Panc1 (cell line): ENCODE measurements at regions not wholly inside any gene's neighbourhood (a gene's known extent, or its start where the extent isn't known, plus 50 kb on each side); places are given as distances from the start of the nearest gene placed in this dataset.

Source experiments
- ATAC-seq: fragments of 200-7000 bp; cut with Tn5 transposase; 2 replicates; pipeline ENCODE4 v1.9.1; 2020; ENCODE audit warnings: mild to moderate bottlenecking, moderate library complexity
- BruUV-seq: library from RNA; stranded (reverse); fragments of 400-500 nt; replicated peaks from 2 replicates; lab custom pipeline; 2021; lab: Mats Ljungman, UMichigan
- CTCF ChIA-PET: fragments of 300-600 bp; sonication (Branson Sonifier 250); formaldehyde crosslinking; loops from one replicate; lab custom pipeline; 2022; ENCODE audit warnings: antibody characterized with exemption; lab: Charles Lee
- POLR2A ChIA-PET: fragments of 300-600 bp; sonication (Branson Sonifier 250); formaldehyde crosslinking; loops from one replicate; lab custom pipeline; 2022; ENCODE audit warnings: antibody characterized with exemption; lab: Charles Lee
- DNase-seq: peaks from one replicate; pipeline ENCODE4 v3.0.0-alpha.2; 2010; ENCODE audit warnings: low read depth, low spot score
- H3K27ac ChIP-seq: 2 replicates; pipeline ENCODE4 v1.5.1; 2011; ENCODE audit warnings: mild to moderate bottlenecking, low read length, inconsistent platforms
- H3K27me3 ChIP-seq: fragments of 200-500 bp; sonication (Bioruptor generic); 2 replicates; pipeline ENCODE4 v1.6.0; 2014; ENCODE audit warnings: low read length, inconsistent platforms; ENCODE audit not compliant: control insufficient read depth, insufficient read depth
- H3K36me3 ChIP-seq: fragments of 200-500 bp; sonication (Bioruptor generic); 2 replicates; pipeline ENCODE4 v1.5.1; 2014; ENCODE audit warnings: inconsistent platforms, mild to moderate bottlenecking, low read length, moderate library complexity; ENCODE audit not compliant: control insufficient read depth, insufficient read depth
- H3K4me1 ChIP-seq: 2 replicates; pipeline ENCODE4 v1.5.1; 2011; ENCODE audit warnings: inconsistent platforms, mild to moderate bottlenecking, low read length, moderate library complexity; ENCODE audit not compliant: control insufficient read depth, insufficient read depth
- H3K4me3 ChIP-seq, 2 experiments: 2 replicates each; pipeline ENCODE4 v1.5.1; 2011 to 2012; ENCODE audit warnings: low read depth in 2 of 2, low read length in 2 of 2, mild to moderate bottlenecking in 2 of 2, inconsistent platforms in 1 of 2, moderate library complexity in 1 of 2
- H3K9me3 ChIP-seq: fragments of 200-500 bp; sonication (Bioruptor generic); 2 replicates; pipeline ENCODE4 v1.5.1; 2014; ENCODE audit warnings: low read depth, mild to moderate bottlenecking, inconsistent platforms, low read length, moderate library complexity; ENCODE audit not compliant: control insufficient read depth, insufficient read depth
- POLR2AphosphoS5 ChIP-seq: IDR thresholded peaks from 2 replicates; pipeline ENCODE4 v1.6.1; 2012; ENCODE audit warnings: mild to moderate bottlenecking, low read depth, low read length, moderate library complexity
- SIN3A ChIP-seq: IDR thresholded peaks from 2 replicates; pipeline ENCODE4 v1.6.1; 2012; ENCODE audit warnings: low read depth, mild to moderate bottlenecking, low read length, moderate library complexity, borderline replicate concordance; ENCODE audit not compliant: insufficient read depth
- TCF7L2 ChIP-seq: IDR thresholded peaks from 2 replicates; pipeline ENCODE4 v1.6.1; 2011; ENCODE audit warnings: mild to moderate bottlenecking, low read depth, low read length, inconsistent platforms
- in situ Hi-C: cut with HindIII; loops from 2 replicates; pipeline ENCODE4 v1.10.0; 2016; ENCODE audit warnings: low sequenced_read_pairs, low pct_unique_long_range_greater_than_20kb
- intact Hi-C: fragments of 100-400 bp; cut with micrococcal nuclease; formaldehyde crosslinking; loops from one replicate; pipeline ENCODE4 v1.10.0; 2022; ENCODE audit not compliant: unreplicated experiment
- TF ChIP-seq, protein P1 (sequence below): fragments of 450-650 bp; IDR thresholded peaks from 2 replicates; pipeline ENCODE4 v1.5.1; 2017; ENCODE audit warnings: mild to moderate bottlenecking
- TF ChIP-seq, protein P2 (sequence below), 2 experiments: IDR thresholded peaks; 2 replicates each; pipeline ENCODE4 v1.6.1; 2011 to 2012; ENCODE audit warnings: low read depth in 2 of 2, control low read depth in 1 of 2, low read length in 1 of 2, mild to moderate bottlenecking in 1 of 2, moderate library complexity in 1 of 2; ENCODE audit not compliant: insufficient read depth in 1 of 2

DNA sequence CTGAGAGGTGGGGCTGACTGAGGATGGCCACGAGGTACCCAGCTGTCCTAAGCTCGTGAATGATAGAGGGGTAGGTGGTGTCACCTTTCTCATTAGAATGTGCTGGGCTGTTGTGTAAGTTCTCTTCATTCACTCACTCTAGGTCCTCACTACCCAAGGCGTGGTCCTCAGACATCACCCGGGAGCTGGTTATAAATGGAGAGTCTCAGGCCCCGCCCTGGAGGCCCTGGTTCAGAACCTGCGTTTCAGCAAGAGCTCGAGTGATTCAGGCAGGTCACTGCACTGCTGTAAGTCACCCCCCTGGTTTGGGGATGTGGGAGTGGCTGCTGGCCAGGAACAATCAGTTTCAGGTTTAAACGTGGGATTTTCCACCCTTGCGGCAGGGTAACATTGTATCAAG is 139.8 kb downstream of the FOXL1 start:
- no peak for DNase-seq

DNA sequence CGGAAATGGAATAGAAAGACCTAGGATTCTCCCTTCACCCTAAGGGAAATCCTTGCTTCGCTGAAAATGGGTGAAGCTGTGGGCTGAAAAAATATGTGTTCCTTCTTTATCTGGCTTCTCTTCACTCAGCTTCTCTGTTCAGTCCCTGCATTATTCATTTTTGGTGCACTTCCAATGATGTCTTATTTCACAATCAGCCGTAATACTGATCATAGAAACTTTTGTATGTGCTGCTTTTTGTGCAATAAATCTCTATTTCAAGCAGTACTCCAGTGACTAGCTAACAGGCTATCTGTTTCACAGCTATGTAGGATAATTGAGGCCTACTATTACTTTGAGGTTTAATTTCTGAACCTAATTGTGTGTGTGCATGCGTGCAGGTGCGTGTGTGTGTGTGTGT is 144.6 kb downstream of the FOXL1 start:
- ChIA-PET POLR2A (no interaction called here), CTCF (interaction anchor here (0.6 kb wide), 1 partner anchor 15 kb away, joined by 3 read pairs; no protein-coding TSS in a partner anchor)

More for the DNA sequence above, 139.8 kb downstream of the FOXL1 start:
- intact Hi-C loops (no loop called here), in situ Hi-C loops (no loop called here)
- TF ChIP-seq TCF7L2 = no peak
- TF ChIP-seq, protein P1, sequence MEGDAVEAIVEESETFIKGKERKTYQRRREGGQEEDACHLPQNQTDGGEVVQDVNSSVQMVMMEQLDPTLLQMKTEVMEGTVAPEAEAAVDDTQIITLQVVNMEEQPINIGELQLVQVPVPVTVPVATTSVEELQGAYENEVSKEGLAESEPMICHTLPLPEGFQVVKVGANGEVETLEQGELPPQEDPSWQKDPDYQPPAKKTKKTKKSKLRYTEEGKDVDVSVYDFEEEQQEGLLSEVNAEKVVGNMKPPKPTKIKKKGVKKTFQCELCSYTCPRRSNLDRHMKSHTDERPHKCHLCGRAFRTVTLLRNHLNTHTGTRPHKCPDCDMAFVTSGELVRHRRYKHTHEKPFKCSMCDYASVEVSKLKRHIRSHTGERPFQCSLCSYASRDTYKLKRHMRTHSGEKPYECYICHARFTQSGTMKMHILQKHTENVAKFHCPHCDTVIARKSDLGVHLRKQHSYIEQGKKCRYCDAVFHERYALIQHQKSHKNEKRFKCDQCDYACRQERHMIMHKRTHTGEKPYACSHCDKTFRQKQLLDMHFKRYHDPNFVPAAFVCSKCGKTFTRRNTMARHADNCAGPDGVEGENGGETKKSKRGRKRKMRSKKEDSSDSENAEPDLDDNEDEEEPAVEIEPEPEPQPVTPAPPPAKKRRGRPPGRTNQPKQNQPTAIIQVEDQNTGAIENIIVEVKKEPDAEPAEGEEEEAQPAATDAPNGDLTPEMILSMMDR = no peak
- TF ChIP-seq, protein P2, sequence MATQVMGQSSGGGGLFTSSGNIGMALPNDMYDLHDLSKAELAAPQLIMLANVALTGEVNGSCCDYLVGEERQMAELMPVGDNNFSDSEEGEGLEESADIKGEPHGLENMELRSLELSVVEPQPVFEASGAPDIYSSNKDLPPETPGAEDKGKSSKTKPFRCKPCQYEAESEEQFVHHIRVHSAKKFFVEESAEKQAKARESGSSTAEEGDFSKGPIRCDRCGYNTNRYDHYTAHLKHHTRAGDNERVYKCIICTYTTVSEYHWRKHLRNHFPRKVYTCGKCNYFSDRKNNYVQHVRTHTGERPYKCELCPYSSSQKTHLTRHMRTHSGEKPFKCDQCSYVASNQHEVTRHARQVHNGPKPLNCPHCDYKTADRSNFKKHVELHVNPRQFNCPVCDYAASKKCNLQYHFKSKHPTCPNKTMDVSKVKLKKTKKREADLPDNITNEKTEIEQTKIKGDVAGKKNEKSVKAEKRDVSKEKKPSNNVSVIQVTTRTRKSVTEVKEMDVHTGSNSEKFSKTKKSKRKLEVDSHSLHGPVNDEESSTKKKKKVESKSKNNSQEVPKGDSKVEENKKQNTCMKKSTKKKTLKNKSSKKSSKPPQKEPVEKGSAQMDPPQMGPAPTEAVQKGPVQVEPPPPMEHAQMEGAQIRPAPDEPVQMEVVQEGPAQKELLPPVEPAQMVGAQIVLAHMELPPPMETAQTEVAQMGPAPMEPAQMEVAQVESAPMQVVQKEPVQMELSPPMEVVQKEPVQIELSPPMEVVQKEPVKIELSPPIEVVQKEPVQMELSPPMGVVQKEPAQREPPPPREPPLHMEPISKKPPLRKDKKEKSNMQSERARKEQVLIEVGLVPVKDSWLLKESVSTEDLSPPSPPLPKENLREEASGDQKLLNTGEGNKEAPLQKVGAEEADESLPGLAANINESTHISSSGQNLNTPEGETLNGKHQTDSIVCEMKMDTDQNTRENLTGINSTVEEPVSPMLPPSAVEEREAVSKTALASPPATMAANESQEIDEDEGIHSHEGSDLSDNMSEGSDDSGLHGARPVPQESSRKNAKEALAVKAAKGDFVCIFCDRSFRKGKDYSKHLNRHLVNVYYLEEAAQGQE (IDR thresholded peaks at IDR 0.05; ENCODE audit: insufficient read depth in 1 of 2, low read depth in 2 of 2, low read length in 1 of 2) = no peak
- TF ChIP-seq POLR2AphosphoS5 = no peak
- no peak for TF ChIP-seq SIN3A
- H3K4me1 ChIP-seq = no peaks in the 10 kb centered on the region
- no peaks in the 10 kb centered on the region for H3K36me3 ChIP-seq
- no peak overlapping the region for H3K4me3 ChIP-seq
- POLR2A ChIA-PET = no interaction called here
- no TSS peak for BruUV-seq
- CTCF ChIA-PET = no interaction called here
- no peaks in the 10 kb centered on the region for H3K27me3 ChIP-seq
- H3K27ac ChIP-seq = no peak overlapping the region
- no peaks in the 10 kb centered on the region for H3K9me3 ChIP-seq
- ATAC-seq = no peak

More for the DNA sequence above, 144.6 kb downstream of the FOXL1 start:
- no TSS peak for BruUV-seq
- ATAC-seq (no peak), DNase-seq (no peak)
- Histone ChIP-seq H3K27ac (no peak overlapping the region), H3K27me3 (no peaks in the 10 kb centered on the region), H3K4me1 (no peaks in the 10 kb centered on the region), H3K36me3 (no peaks in the 10 kb centered on the region), H3K9me3 (no peaks in the 10 kb centered on the region), H3K4me3 (no peak overlapping the region)
- intact Hi-C loops = no loop called here
- in situ Hi-C loops = no loop called here
- TF ChIP-seq SIN3A = no peak
- TF ChIP-seq, protein P2 (IDR thresholded peaks at IDR 0.05; ENCODE audit: insufficient read depth in 1 of 2, low read depth in 2 of 2, low read length in 1 of 2) = no peak
- no peak for TF ChIP-seq POLR2AphosphoS5
- TF ChIP-seq, protein P1 = no peak
- no peak for TF ChIP-seq TCF7L2
